Right atrium auricular region (tissue), 2 donors: ENCODE measurements at regions not wholly inside any gene's neighbourhood (a gene's known extent, or its start where the extent isn't known, plus 50 kb on each side); places are given as distances from the start of the nearest gene placed in this dataset.

Experiments
- DNase-seq: peaks from one replicate; pipeline ENCODE4 v3.0.0-alpha.2; 2019; ENCODE audit warnings: low spot score
- H3K27ac ChIP-seq, 2 donors: fragments of 200-600 bp; sonication (generic); 1 replicate in 1 of 2; 2 replicates in 1 of 2; pipeline ENCODE4 v1.5.1; 2016 to 2019
- H3K27me3 ChIP-seq, 2 donors: fragments of 200-600 bp; sonication (generic); one replicate each; pipeline versions ENCODE4 v1.5.1 to v1.6.0; 2017 to 2019
- H3K36me3 ChIP-seq: fragments of 200-600 bp; sonication (generic); one replicate; pipeline ENCODE4 v1.5.1; 2016
- H3K4me1 ChIP-seq, 2 donors: fragments of 200-600 bp; sonication (generic); one replicate each; pipeline versions ENCODE4 v1.5.1 to v1.6.0; 2017 to 2019
- H3K4me3 ChIP-seq, 2 donors: fragments of 200-600 bp; sonication (generic); 1 replicate in 1 of 2; 2 replicates in 1 of 2; pipeline ENCODE4 v1.5.1; 2017 to 2019; ENCODE audit warnings: mild to moderate bottlenecking in 1 of 2, moderate library complexity in 1 of 2
- H3K9me3 ChIP-seq, 2 donors: fragments of 200-600 bp; sonication (generic); one replicate each; pipeline ENCODE4 v1.5.1; 2019
- CTCF ChIP-seq, 2 donors: fragments of 200-600 bp; sonication (generic); IDR thresholded peaks; one replicate each; pipeline ENCODE4 v1.5.1; 2019; ENCODE audit warnings: antibody characterized with exemption in 2 of 2

GRCh38 chr1:36613721-36614120 is 131.0 kb upstream of the CSF3R start:
- no peak for DNase-seq
- Histone ChIP-seq H3K9me3 (no peaks in the 10 kb centered on the region), H3K4me3 (no peak overlapping the region), H3K36me3 (no peaks in the 10 kb centered on the region), H3K27me3 (no peaks in the 10 kb centered on the region), H3K27ac (no peak overlapping the region), H3K4me1 (no peaks in the 10 kb centered on the region)
- no peak for TF ChIP-seq CTCF (IDR thresholded peaks at IDR 0.05)

- no peak for TF ChIP-seq CTCF (IDR thresholded peaks at IDR 0.05)
- no peak for DNase-seq
- Histone ChIP-seq H3K4me3 (no peak overlapping the region), H3K36me3 (no peaks in the 10 kb centered on the region), H3K9me3 (no peaks in the 10 kb centered on the region), H3K27me3 (no peaks in the 10 kb centered on the region), H3K27ac (no peak overlapping the region), H3K4me1 (no peaks in the 10 kb centered on the region)
These were observed 130.2 kb upstream of the CSF3R start for GRCh38 chr1:36612881-36613280.

- no peaks in the 10 kb centered on the region for H3K9me3 ChIP-seq
- H3K27me3 ChIP-seq = no peaks in the 10 kb centered on the region
- no peak overlapping the region for H3K27ac ChIP-seq
- H3K4me3 ChIP-seq = no peak overlapping the region
- no peak for TF ChIP-seq CTCF (IDR thresholded peaks at IDR 0.05)
- no peaks in the 10 kb centered on the region for H3K4me1 ChIP-seq
- no peak for DNase-seq
- no peaks in the 10 kb centered on the region for H3K36me3 ChIP-seq
These were observed 129.4 kb upstream of the CSF3R start for GRCh38 chr1:36612121-36612520.

GRCh38 chr1:36609241-36610027 is 126.7 kb upstream of the CSF3R start:
- no peaks in the 10 kb centered on the region for H3K36me3 ChIP-seq
- no peaks in the 10 kb centered on the region for H3K4me1 ChIP-seq
- H3K4me3 ChIP-seq = no peak overlapping the region
- peak in 1 of 2 donors; percentile 56 for TF ChIP-seq CTCF (IDR thresholded peaks at IDR 0.05)
- no peak for DNase-seq
- H3K27me3 ChIP-seq = no peaks in the 10 kb centered on the region
- H3K27ac ChIP-seq = no peak overlapping the region
- H3K9me3 ChIP-seq = no peaks in the 10 kb centered on the region

GRCh38 chr1:36608272-36608671 is 125.6 kb upstream of the CSF3R start:
- no peaks in the 10 kb centered on the region for H3K27me3 ChIP-seq
- H3K36me3 ChIP-seq = no peaks in the 10 kb centered on the region
- no peaks in the 10 kb centered on the region for H3K4me1 ChIP-seq
- no peaks in the 10 kb centered on the region for H3K9me3 ChIP-seq
- no peak for DNase-seq
- H3K27ac ChIP-seq = no peak overlapping the region
- no peak overlapping the region for H3K4me3 ChIP-seq
- no peak for TF ChIP-seq CTCF (IDR thresholded peaks at IDR 0.05)

GRCh38 chr1:36607263-36607651 is 124.5 kb upstream of the CSF3R start:
- Histone ChIP-seq H3K4me3 (no peak overlapping the region), H3K9me3 (no peaks in the 10 kb centered on the region), H3K27me3 (no peaks in the 10 kb centered on the region), H3K36me3 (no peaks in the 10 kb centered on the region), H3K27ac (no peak overlapping the region), H3K4me1 (no peaks in the 10 kb centered on the region)
- TF ChIP-seq CTCF (IDR thresholded peaks at IDR 0.05) = no peak
- DNase-seq = no peak
